Panc1 (cell line): ENCODE measurements at regions not wholly inside any gene's neighbourhood (a gene's known extent, or its start where the extent isn't known, plus 50 kb on each side); places are given as distances from the start of the nearest gene placed in this dataset.

Source experiments
- POLR2AphosphoS5 ChIP-seq: IDR thresholded peaks from 2 replicates; pipeline ENCODE4 v1.6.1; 2012; ENCODE audit warnings: mild to moderate bottlenecking, low read depth, low read length, moderate library complexity
- SIN3A ChIP-seq: IDR thresholded peaks from 2 replicates; pipeline ENCODE4 v1.6.1; 2012; ENCODE audit warnings: low read depth, mild to moderate bottlenecking, low read length, moderate library complexity, borderline replicate concordance; ENCODE audit not compliant: insufficient read depth
- TCF7L2 ChIP-seq: IDR thresholded peaks from 2 replicates; pipeline ENCODE4 v1.6.1; 2011; ENCODE audit warnings: mild to moderate bottlenecking, low read depth, low read length, inconsistent platforms
- TF ChIP-seq, protein P1 (sequence below): fragments of 450-650 bp; IDR thresholded peaks from 2 replicates; pipeline ENCODE4 v1.5.1; 2017; ENCODE audit warnings: mild to moderate bottlenecking
- TF ChIP-seq, protein P2 (sequence below), 2 experiments: IDR thresholded peaks; 2 replicates each; pipeline ENCODE4 v1.6.1; 2011 to 2012; ENCODE audit warnings: low read depth in 2 of 2, control low read depth in 1 of 2, low read length in 1 of 2, mild to moderate bottlenecking in 1 of 2, moderate library complexity in 1 of 2; ENCODE audit not compliant: insufficient read depth in 1 of 2

DNA sequence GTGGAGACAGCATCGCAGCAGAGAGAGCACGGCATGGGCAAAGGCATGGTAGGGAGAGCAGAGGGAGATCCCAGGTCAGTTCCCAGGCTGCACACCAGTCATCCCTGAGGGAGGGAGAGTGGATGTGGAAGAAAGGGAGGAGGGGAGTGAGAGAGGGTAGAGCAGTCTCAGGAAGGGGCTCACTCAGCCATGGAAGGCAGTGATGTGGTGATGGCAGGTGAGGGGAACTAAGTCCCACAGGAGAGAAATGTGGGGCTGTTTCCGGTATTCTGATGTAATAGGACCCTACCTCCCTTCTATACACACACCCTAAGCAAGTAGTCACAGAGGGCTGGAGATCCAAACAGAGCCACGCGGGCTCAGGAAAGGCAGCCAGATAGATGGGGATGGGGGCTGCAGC, 500.3 kb upstream of the CDH11 start:
- TF ChIP-seq, protein P1, sequence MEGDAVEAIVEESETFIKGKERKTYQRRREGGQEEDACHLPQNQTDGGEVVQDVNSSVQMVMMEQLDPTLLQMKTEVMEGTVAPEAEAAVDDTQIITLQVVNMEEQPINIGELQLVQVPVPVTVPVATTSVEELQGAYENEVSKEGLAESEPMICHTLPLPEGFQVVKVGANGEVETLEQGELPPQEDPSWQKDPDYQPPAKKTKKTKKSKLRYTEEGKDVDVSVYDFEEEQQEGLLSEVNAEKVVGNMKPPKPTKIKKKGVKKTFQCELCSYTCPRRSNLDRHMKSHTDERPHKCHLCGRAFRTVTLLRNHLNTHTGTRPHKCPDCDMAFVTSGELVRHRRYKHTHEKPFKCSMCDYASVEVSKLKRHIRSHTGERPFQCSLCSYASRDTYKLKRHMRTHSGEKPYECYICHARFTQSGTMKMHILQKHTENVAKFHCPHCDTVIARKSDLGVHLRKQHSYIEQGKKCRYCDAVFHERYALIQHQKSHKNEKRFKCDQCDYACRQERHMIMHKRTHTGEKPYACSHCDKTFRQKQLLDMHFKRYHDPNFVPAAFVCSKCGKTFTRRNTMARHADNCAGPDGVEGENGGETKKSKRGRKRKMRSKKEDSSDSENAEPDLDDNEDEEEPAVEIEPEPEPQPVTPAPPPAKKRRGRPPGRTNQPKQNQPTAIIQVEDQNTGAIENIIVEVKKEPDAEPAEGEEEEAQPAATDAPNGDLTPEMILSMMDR = no peak
- TF ChIP-seq POLR2AphosphoS5 (no peak), SIN3A (no peak), TCF7L2 (no peak)
- TF ChIP-seq, protein P2, sequence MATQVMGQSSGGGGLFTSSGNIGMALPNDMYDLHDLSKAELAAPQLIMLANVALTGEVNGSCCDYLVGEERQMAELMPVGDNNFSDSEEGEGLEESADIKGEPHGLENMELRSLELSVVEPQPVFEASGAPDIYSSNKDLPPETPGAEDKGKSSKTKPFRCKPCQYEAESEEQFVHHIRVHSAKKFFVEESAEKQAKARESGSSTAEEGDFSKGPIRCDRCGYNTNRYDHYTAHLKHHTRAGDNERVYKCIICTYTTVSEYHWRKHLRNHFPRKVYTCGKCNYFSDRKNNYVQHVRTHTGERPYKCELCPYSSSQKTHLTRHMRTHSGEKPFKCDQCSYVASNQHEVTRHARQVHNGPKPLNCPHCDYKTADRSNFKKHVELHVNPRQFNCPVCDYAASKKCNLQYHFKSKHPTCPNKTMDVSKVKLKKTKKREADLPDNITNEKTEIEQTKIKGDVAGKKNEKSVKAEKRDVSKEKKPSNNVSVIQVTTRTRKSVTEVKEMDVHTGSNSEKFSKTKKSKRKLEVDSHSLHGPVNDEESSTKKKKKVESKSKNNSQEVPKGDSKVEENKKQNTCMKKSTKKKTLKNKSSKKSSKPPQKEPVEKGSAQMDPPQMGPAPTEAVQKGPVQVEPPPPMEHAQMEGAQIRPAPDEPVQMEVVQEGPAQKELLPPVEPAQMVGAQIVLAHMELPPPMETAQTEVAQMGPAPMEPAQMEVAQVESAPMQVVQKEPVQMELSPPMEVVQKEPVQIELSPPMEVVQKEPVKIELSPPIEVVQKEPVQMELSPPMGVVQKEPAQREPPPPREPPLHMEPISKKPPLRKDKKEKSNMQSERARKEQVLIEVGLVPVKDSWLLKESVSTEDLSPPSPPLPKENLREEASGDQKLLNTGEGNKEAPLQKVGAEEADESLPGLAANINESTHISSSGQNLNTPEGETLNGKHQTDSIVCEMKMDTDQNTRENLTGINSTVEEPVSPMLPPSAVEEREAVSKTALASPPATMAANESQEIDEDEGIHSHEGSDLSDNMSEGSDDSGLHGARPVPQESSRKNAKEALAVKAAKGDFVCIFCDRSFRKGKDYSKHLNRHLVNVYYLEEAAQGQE (IDR thresholded peaks at IDR 0.05; ENCODE audit: insufficient read depth in 1 of 2, low read depth in 2 of 2, low read length in 1 of 2) = no peak
